Endodermal cell (in vitro differentiated cells): ENCODE measurements at regions not wholly inside any gene's neighbourhood (a gene's known extent, or its start where the extent isn't known, plus 50 kb on each side); places are given as distances from the start of the nearest gene placed in this dataset.

Source experiments
- DNase-seq: peaks from one replicate; pipeline ENCODE4 v3.0.0-alpha.2; 2017
- H3K27ac ChIP-seq: 2 replicates; pipeline ENCODE4 v1.5.1; 2013; ENCODE audit warnings: mild to moderate bottlenecking, low read depth, low read length, moderate library complexity
- H3K27me3 ChIP-seq: 2 replicates; pipeline ENCODE4 v1.6.1; 2013; ENCODE audit warnings: mild to moderate bottlenecking, low read length, moderate library complexity; ENCODE audit not compliant: insufficient read depth, control insufficient read depth, poor library complexity, severe bottlenecking
- H3K36me3 ChIP-seq: 2 replicates; pipeline ENCODE4 v1.7.0; 2013; ENCODE audit warnings: mild to moderate bottlenecking, low read length, moderate library complexity; ENCODE audit not compliant: control insufficient read depth, insufficient read depth
- H3K4me1 ChIP-seq: one replicate; pipeline ENCODE4 v1.7.0; 2013; ENCODE audit warnings: low read length; ENCODE audit not compliant: control insufficient read depth, insufficient read depth
- H3K4me3 ChIP-seq: 2 replicates; pipeline ENCODE4 v1.5.1; 2013; ENCODE audit warnings: mild to moderate bottlenecking, low read length, moderate library complexity
- H3K9ac ChIP-seq: 2 replicates; pipeline ENCODE4 v1.6.1; 2013; ENCODE audit warnings: mild to moderate bottlenecking, low read length, moderate library complexity; ENCODE audit not compliant: poor library complexity, severe bottlenecking; ENCODE audit errors: extremely low read depth
- H3K9me3 ChIP-seq: 2 replicates; pipeline ENCODE4 v1.6.1; 2013; ENCODE audit warnings: mild to moderate bottlenecking, low read length, moderate library complexity; ENCODE audit not compliant: control insufficient read depth
- H3K27ac Mint-ChIP-seq: 2 replicates; pipeline ENCODE4 v1.8.0; 2020; ENCODE audit warnings: mixed read lengths
- H3K27me3 Mint-ChIP-seq: 2 replicates; pipeline ENCODE4 v1.8.0; 2021; ENCODE audit warnings: mild to moderate bottlenecking, mixed read lengths; ENCODE audit not compliant: insufficient read depth
- H3K36me3 Mint-ChIP-seq: 2 replicates; pipeline ENCODE4 v1.8.0; 2020; ENCODE audit warnings: low read depth, mixed read lengths
- H3K4me1 Mint-ChIP-seq: 2 replicates; pipeline ENCODE4 v1.8.0; 2020; ENCODE audit warnings: mixed read lengths
- H3K4me3 Mint-ChIP-seq: 2 replicates; pipeline ENCODE4 v1.8.0; 2020; ENCODE audit warnings: mild to moderate bottlenecking, moderate library complexity, mixed read lengths
- H3K9me3 Mint-ChIP-seq: 2 replicates; pipeline ENCODE4 v1.8.0; 2020; ENCODE audit warnings: mild to moderate bottlenecking, mixed read lengths
- CTCF ChIP-seq: fragments of 200-600 bp; sonication (generic); conservative IDR thresholded peaks from 2 replicates; pipeline ENCODE4 v1.5.0; 2021; ENCODE audit warnings: antibody characterized with exemption, mild to moderate bottlenecking
- WGBS, 2 experiments: methylation state at CpG; one replicate each; pipeline versions ENCODE4 v1.1.5 to v1.1.7; 2013; ENCODE audit warnings: missing lambda C conversion rate in 2 of 2, mixed read lengths in 1 of 2; ENCODE audit not compliant: insufficient coverage in 1 of 2, insufficient read length in 1 of 2; 5-methylcytosine and 5-hydroxymethylcytosine counted together

- no peaks in the 10 kb centered on the region for H3K36me3 ChIP-seq
- Mint-ChIP-seq H3K36me3 (no peaks in the 10 kb centered on the region), H3K4me3 (no peak overlapping the region), H3K9me3 (peaks cover 2% of the 10 kb centered on the region), H3K27me3 (no peaks in the 10 kb centered on the region), H3K27ac (no peak overlapping the region), H3K4me1 (peaks cover 5% of the 10 kb centered on the region)
- H3K27me3 ChIP-seq = no peaks in the 10 kb centered on the region
- no peak for DNase-seq
- H3K27ac ChIP-seq = no peak overlapping the region
- no peak overlapping the region for H3K4me3 ChIP-seq
- TF ChIP-seq CTCF = no peak
- H3K9me3 ChIP-seq = peaks cover 4% of the 10 kb centered on the region
- no peak overlapping the region for H3K9ac ChIP-seq
- no peaks in the 10 kb centered on the region for H3K4me1 ChIP-seq
Measured at GRCh38 chr4:114539985-114540384, 58.6 kb upstream of the UGT8 start.

- no peaks in the 10 kb centered on the region for H3K36me3 ChIP-seq
- no peaks in the 10 kb centered on the region for H3K27me3 ChIP-seq
- no peak overlapping the region for H3K4me3 ChIP-seq
- H3K27me3 Mint-ChIP-seq = no peaks in the 10 kb centered on the region
- H3K4me1 Mint-ChIP-seq = no peaks in the 10 kb centered on the region
- peaks cover 33% of the 10 kb centered on the region for H3K9me3 ChIP-seq
- no peak for DNase-seq
- H3K4me3 Mint-ChIP-seq = no peak overlapping the region
- no peak overlapping the region for H3K27ac ChIP-seq
- H3K9me3 Mint-ChIP-seq = peaks cover 25% of the 10 kb centered on the region
- H3K4me1 ChIP-seq = no peaks in the 10 kb centered on the region
- 92 to 100% methylated on average over 2 of the region's 2 CpGs for WGBS, 2 experiments
- no peak for TF ChIP-seq CTCF
- no peak overlapping the region for H3K27ac Mint-ChIP-seq
- no peaks in the 10 kb centered on the region for H3K36me3 Mint-ChIP-seq
- no peak overlapping the region for H3K9ac ChIP-seq
Measured at GRCh38 chr4:114547340-114548134, 51.1 kb upstream of the UGT8 start.
